GM21786 (cell line): ENCODE measurements at regions not wholly inside any gene's neighbourhood (a gene's known extent, or its start where the extent isn't known, plus 50 kb on each side); places are given as distances from the start of the nearest gene placed in this dataset.

Source experiments
- ATAC-seq: cut with Tn5 transposase; IDR thresholded peaks from one replicate; pipeline ENCODE4 v1.9.1; 2021; ENCODE audit not compliant: unreplicated experiment

DNA sequence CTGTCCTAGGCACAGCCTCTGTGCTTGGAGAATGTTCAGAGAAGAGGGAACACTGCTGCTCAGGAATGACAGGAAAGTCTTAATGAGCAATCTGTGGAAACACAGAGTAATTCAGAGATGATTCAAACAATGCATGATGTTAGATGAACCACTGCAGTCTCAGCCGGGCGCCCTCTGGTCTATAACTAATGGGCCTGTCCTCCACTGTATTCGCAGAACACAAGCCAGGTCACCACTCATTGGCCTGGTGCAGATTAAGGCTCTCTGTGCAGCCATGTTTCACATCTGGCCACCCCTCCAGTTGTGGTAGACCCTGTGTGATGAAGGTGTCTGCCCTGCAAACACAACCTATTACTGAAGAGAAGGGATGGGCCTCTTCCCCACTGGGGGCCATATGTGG lies 281.7 kb upstream of the ROPN1 start:
- ATAC-seq = no peak

- no peak for ATAC-seq
Observed at GRCh38 chr3:124274051-124274450, 282.1 kb upstream of the ROPN1 start.

- ATAC-seq = no peak
Observed at GRCh38 chr3:124275412-124275811, 283.5 kb upstream of the ROPN1 start.

- no peak for ATAC-seq
Observed at GRCh38 chr3:124276133-124276532, 284.2 kb upstream of the ROPN1 start.

DNA sequence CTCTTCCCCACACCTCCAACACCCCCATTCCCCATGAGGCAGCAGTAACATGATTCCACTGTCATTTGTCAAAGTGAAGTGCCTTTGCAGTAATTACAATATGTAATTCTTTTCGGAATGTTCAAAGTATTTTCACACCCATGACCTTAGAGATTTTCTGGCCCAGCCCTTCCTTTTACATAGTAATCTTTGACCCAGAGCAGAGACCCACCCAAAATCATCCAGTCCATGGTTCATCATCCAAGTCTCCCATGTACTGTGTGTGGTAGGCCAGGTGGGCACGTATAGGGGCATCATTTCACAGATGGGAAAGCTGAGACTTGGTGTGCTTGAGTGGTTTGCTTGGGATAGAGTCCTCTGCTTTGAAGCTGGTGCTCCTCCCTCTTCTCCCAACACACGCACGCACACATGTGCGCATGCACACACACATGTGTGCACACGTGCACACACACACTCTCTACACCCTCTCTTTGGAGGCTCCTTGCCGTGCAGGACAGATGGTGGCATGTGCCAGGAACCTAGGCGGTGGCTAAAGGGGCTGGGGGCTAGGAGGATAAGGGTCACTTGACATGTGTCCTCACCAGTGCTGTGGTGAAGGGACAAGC lies 284.7 kb upstream of the ROPN1 start:
- no peak for ATAC-seq

DNA sequence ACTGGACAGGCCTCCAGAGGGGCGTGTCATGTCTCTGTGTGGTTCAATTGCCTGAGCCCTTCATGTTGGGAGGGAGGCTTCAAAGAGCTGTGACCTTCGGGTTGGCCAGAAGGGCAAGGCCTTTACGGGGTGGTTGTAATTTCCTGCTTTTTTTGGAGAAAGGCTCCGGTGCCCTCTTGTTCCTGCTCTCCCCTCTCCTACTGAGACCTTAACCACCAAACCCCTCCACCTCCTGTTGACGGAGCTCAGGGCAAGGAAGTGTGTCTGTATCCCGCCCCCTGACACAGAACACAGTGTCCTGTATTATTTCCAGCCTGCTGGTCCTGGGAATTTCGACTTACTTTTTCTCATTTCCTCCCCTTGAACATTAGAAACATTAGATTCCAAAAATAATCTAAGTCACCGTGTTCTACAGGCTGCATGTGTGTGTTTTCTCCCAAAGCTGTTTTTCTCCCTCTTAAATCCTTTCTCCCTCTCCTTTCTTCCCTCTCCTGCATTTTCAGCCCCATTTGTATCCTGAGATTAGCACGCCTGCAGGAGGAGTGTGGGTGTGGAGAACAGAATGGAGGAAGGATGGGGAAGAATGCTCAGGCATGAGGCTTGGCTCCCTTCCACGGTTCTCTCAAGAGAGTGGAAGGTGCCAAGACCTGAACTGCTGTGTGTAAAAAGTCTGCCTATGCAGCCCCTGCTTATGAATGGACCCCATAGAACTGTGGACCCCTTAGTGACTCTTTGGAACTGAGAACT lies 285.4 kb upstream of the ROPN1 start:
- ATAC-seq = no peak

DNA sequence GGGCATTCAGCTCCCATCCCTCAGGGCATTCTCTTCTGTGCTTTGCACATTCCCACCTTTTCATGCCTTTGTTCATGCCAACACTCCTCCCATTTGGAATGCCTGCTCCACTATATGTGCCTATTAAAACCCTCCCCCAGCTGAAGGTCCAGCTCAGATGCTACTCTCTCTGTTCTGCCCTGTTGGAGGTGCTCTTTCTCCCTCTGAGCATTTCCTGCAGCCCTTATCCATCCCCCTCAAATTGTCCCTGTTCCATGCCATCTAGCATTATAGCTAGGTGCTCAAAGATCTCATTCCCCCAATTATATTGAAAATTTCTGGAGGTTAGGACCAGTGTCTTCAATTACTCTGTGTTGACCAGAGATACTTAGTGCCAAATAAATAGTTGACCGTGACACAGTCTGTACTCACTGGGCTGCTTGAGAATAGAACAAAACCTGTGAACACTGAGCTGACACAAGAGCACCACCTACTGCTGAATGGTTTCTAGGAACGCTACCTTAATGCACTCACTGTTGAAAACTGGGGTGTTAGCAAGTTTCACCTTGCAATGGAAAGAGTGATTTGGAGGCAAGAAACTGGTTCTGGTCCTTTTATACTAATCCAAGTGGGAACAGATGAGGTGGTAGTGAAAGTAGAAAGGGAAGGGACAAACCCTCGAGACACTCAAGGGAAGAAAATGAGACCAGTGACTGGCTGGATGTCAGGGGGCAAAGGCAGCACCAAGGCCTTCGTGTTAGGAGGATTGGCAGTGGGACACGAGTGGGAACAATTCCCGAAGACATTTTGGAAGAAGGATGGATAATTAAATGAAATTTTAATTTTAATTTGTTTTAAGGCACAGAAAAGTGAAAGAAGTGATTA lies 289.8 kb upstream of the ROPN1 start:
- ATAC-seq = no peak

DNA sequence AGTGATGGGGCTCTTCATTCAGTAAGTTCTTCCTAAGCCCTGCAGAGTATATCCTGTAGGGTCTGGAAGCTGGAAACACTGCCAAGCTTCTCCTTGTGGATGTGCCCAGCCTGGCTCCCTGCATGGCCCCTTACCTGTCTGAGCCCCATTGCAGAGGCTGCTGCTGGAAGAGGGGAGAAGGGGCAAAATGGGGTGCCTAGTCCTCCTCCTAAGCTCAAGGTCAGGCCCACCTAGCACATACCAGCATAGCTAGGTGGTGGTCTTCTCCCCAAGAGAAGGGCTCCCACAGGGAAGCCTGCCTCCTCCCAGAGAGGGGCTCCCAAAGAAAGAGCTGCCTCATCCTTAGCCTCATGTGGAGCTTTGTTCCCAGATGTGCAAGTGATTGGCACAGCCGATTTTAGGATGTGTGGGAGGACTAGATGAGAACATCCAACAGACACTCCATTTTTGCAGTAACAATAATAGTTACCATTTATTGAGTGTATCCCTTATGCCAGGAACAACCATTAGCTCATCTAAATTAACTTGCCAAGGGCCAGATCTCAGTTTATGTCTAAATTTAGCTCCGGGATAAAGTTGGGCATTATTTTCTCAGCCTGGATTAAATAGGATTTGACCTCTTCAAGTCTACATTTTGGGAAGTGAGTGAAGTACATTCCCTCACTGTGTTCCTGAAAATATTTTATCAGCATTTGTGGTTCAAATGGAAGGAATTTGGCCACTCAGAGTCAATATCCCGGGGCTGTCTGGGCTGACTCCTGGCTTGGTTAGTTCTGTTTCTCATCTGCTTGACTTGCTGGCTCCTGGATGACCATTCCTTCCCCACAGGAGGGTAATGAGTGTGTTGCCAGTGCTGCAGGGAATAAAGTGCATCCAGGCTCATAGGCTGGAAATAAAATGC lies 291.1 kb upstream of the ROPN1 start:
- no peak for ATAC-seq

- ATAC-seq = no peak
Observed at GRCh38 chr3:124283652-124284023, 291.7 kb upstream of the ROPN1 start.

DNA sequence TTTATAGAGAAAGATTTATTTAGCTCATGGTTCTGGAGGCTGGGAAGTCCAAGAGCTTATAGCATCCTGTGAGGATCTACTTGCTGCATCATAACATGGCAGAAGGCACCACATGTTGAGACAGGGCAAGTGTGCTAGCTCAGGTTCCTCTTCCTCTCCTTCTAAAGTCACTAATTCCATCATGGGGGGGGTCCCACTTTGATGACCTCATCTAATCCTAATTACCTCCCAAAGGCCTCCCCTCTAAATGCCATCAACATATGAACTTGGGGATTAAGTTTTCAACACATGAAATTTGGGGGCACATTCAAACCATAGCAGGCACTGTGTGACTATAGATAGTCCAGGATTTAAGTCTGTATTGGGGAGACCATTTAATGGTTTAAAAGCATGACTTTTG lies 297.1 kb upstream of the ROPN1 start:
- no peak for ATAC-seq

GRCh38 chr3:124291008-124291407 lies 299.1 kb upstream of the ROPN1 start:
- ATAC-seq = no peak

- ATAC-seq = no peak
Observed at GRCh38 chr3:124292329-124292728, 300.4 kb upstream of the ROPN1 start.

- ATAC-seq = no peak
Observed at GRCh38 chr3:124293584-124293983, 301.7 kb upstream of the ROPN1 start.

GRCh38 chr3:124295362-124295761 lies 303.4 kb upstream of the ROPN1 start:
- ATAC-seq = no peak

- no peak for ATAC-seq
Observed at GRCh38 chr3:124296406-124296805, 304.5 kb upstream of the ROPN1 start.

DNA sequence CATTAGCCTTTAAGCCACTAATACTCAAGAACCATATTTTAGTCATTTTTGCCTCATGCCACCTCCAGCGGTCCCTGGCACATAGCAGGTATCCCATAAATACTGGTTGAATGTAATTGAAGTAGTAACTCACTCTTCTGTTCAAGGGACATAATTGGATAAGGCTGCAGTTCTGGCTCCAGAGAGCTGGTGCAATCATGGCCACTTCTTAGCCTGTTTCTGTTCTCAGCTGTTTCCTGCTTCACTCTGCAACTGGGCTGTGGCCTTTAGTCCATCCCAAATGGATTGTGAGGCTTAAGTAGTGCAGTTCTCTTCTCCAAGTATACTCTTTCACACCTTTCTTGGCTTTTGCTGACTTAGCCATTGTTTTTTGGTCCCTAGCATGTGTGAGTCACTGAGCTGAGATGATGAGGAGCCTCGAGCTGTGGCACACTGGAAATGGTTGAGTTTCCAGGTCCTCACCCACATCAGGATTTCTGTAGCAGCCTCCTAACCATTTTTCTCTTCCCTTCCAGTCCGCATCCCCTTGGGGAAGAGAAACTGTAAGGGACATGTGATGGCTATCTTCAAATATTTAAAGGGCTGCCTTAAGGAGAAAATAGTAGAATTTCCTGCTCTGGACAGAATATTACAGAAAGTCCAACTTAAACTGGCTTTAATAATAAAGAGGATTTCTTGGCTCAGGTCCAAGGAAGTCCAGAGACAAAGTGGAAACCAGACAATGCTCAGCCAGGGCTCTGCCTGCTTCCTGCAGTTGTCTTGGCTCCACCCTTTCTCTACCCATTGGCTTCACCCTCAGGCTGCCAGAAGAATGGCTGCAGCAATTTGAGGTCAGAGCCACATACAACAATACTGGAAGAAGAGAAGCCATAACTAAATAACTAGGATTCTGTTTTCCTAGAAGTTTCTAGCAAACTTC lies 305.4 kb upstream of the ROPN1 start:
- ATAC-seq = no peak

- ATAC-seq = no peak
Observed at GRCh38 chr3:124298301-124298700, 306.4 kb upstream of the ROPN1 start.

DNA sequence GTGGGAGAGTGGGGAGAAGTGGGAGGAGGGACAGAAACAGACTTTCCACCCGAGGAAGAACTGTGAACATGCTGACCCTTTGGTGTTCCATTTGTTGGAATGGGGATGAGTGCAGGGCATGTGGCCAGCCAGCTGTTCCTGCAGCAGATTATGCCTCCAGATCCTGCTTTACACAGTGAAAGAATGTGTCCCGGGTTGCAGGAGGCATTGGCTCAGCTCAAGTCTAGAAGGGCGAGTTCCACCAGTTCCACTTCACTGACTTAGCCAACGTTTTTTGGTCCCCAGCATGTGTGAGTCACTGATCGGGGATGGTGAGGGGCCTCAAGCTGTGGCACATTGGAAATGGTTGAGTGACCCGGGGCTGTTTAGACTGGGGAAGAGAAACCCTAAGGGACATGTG lies 307.0 kb upstream of the ROPN1 start:
- ATAC-seq = peak; percentile 65

DNA sequence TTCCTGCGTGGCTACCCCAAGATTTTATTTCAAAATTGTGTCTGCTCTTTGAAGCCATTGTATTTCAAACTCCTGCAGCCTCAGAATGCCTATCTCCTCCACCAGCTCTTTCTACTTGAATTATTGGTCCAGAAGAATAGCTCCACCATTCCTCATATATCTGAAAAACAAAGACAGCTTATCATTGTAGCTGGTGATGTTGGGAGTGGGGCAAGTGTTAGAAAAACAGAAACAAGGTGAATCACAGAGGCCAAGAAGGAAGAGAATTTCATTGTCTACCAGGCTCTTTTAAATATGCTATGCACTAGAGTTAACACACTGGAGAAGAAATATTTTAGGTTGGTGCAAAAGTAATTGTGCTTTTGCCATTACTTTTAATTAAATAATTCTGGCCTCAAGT lies 307.9 kb upstream of the ROPN1 start:
- no peak for ATAC-seq

DNA sequence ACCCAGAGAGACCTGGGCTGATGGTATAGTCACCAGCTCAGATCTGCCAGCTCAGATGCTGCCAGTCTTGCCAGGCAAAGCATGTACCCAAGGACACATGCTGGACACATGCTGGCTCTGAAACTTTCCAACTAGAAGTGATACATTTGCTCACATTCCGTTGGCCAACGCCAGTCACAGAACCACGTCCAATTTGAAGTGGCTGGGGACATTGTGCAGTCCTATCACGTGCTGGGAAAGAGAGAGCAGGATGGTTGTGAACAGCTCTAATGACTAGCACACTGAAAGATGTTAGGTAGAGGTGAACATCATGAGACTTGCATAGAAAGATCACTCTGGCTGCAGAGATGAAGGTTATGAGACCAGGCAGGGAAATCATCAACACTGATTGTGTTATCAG lies 308.5 kb upstream of the ROPN1 start:
- ATAC-seq = no peak
